ENCODE measurements at regions not wholly inside any gene's neighbourhood (a gene's known extent, or its start where the extent isn't known, plus 50 kb on each side); places are given as distances from the start of the nearest gene placed in this dataset.
"Not testable (repeated sequence)": the region's sequence is repeated elsewhere in the genome, so short reads cannot be mapped to it uniquely, and the experiment has no call there.

- intact Hi-C loops (cut with DNase I), result no loop called here
- Histone ChIP-seq H3K4me3 (no peak overlapping the region), H3K4me1 (peaks cover 0 to 16% (median 13%) of the 10 kb centered on the region in 3 donors), H3K9me3 (no peaks in the 10 kb centered on the region), H3K27ac (peak overlapping the region; percentile 28 to 86 (median 69)), H3K27me3 (no peaks in the 10 kb centered on the region), H3K36me3 (no peaks in the 10 kb centered on the region)
- TF ChIP-seq, protein P1, sequence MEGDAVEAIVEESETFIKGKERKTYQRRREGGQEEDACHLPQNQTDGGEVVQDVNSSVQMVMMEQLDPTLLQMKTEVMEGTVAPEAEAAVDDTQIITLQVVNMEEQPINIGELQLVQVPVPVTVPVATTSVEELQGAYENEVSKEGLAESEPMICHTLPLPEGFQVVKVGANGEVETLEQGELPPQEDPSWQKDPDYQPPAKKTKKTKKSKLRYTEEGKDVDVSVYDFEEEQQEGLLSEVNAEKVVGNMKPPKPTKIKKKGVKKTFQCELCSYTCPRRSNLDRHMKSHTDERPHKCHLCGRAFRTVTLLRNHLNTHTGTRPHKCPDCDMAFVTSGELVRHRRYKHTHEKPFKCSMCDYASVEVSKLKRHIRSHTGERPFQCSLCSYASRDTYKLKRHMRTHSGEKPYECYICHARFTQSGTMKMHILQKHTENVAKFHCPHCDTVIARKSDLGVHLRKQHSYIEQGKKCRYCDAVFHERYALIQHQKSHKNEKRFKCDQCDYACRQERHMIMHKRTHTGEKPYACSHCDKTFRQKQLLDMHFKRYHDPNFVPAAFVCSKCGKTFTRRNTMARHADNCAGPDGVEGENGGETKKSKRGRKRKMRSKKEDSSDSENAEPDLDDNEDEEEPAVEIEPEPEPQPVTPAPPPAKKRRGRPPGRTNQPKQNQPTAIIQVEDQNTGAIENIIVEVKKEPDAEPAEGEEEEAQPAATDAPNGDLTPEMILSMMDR (IDR thresholded peaks at IDR 0.05), result no peak
- 11 to 12% methylated on average over 5 of the region's 5 CpGs for WGBS, 2 donors
- ATAC-seq (peak; percentile 87 to 98 (median 93)), FAIRE-seq (no peak), DNase-seq (peak in 3 of 6 donors; percentile 54 to 59 (median 59))
These were observed 60.6 kb upstream of the AKR1C1 start for GRCh38 chr10:4902571-4903011.

GRCh38 chr10:4903126-4903525, 60.1 kb upstream of the AKR1C1 start:
- peak; percentile 42 to 59 (median 49) for ATAC-seq
- FAIRE-seq, result not testable (repeated sequence)

GRCh38 chr10:4903675-4904074, 59.5 kb upstream of the AKR1C1 start:
- intact Hi-C loops (cut with DNase I); FAIRE-seq: not testable (repeated sequence)
- peak overlapping the region; percentile 28 to 86 (median 69) for H3K27ac ChIP-seq

More at GRCh38 chr10:4903126-4903525, 60.1 kb upstream of the AKR1C1 start:
- H3K36me3 ChIP-seq; DNase-seq; intact Hi-C loops (cut with DNase I); H3K27me3 ChIP-seq; H3K9me3 ChIP-seq; H3K4me3 ChIP-seq: not testable (repeated sequence)
- H3K27ac ChIP-seq, result peak overlapping the region; percentile 28 to 86 (median 69)
- WGBS, 2 donors, result 15 to 21% methylated on average over 7 of the region's 7 CpGs
- H3K4me1 ChIP-seq, result peaks cover 0 to 16% (median 13%) of the 10 kb centered on the region in 3 donors

GRCh38 chr10:4909118-4909517, 54.1 kb upstream of the AKR1C1 start:
- intact Hi-C loops (cut with DNase I), result no loop called here
- WGBS, 2 donors, result 91 to 94% methylated on average over 6 of the region's 6 CpGs
- no peak overlapping the region for H3K4me3 ChIP-seq
- peaks cover 0 to 7% (median 6%) of the 10 kb centered on the region in 3 donors for H3K4me1 ChIP-seq
- DNase-seq, result no peak
- H3K27ac ChIP-seq, result no peak overlapping the region
- no peaks in the 10 kb centered on the region for H3K9me3 ChIP-seq
- ATAC-seq, result no peak
- no peaks in the 10 kb centered on the region for H3K27me3 ChIP-seq
- no peaks in the 10 kb centered on the region for H3K36me3 ChIP-seq
- no peak for FAIRE-seq
- TF ChIP-seq, protein P1 (IDR thresholded peaks at IDR 0.05), result no peak

More at GRCh38 chr10:4903675-4904074, 59.5 kb upstream of the AKR1C1 start:
- H3K4me1 ChIP-seq, result peaks cover 0 to 16% (median 13%) of the 10 kb centered on the region in 3 donors
- DNase-seq, H3K27me3 ChIP-seq, H3K4me3 ChIP-seq, H3K9me3 ChIP-seq, H3K36me3 ChIP-seq, ATAC-seq: not testable (repeated sequence)
- 85 to 100% methylated on average over 1 to 2 of the region's 2 CpGs for WGBS, 2 donors

Data from pancreas (tissue), 10 donors.